ENCODE measurements at regions not wholly inside any gene's neighbourhood (a gene's known extent, or its start where the extent isn't known, plus 50 kb on each side); places are given as distances from the start of the nearest gene placed in this dataset.

GRCh38 chr2:3138621-3139020 is 239.0 kb downstream of the EIPR1 start:
- Histone ChIP-seq H3K27me3 (no peaks in the 10 kb centered on the region), H3K4me1 (no peaks in the 10 kb centered on the region)
- TF ChIP-seq, protein P1, sequence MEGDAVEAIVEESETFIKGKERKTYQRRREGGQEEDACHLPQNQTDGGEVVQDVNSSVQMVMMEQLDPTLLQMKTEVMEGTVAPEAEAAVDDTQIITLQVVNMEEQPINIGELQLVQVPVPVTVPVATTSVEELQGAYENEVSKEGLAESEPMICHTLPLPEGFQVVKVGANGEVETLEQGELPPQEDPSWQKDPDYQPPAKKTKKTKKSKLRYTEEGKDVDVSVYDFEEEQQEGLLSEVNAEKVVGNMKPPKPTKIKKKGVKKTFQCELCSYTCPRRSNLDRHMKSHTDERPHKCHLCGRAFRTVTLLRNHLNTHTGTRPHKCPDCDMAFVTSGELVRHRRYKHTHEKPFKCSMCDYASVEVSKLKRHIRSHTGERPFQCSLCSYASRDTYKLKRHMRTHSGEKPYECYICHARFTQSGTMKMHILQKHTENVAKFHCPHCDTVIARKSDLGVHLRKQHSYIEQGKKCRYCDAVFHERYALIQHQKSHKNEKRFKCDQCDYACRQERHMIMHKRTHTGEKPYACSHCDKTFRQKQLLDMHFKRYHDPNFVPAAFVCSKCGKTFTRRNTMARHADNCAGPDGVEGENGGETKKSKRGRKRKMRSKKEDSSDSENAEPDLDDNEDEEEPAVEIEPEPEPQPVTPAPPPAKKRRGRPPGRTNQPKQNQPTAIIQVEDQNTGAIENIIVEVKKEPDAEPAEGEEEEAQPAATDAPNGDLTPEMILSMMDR (IDR thresholded peaks at IDR 0.05; ENCODE audit: low read depth, low read length) = no peak

DNA sequence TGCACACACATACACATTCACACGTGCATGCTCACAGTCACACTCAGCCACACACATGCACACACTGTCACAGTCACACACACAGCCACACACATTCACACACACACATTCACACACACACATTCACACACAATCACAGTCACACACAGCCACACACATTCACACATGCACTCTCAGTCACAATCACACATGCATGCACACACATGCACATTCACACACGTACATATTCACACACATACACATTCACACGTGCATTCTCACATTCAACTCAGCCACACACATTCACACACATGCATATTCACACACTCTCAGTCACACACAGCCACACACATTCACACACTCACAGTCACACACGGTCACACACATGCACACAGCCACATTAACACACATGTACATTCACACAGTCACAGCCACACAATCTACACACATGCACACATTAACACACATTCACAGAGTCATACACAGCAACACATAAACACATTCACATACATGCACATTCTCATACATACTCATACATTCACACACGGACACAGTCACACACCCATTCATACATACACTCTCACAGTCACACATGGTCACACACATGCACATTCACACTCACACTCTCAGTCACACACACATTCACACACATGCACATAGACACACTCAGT is 239.8 kb downstream of the EIPR1 start:
- Histone ChIP-seq H3K27me3 (no peaks in the 10 kb centered on the region), H3K4me1 (no peaks in the 10 kb centered on the region), H3K9me3 (peaks cover 3% of the 10 kb centered on the region; the same call in 1 of the 2 replicates), H3K4me3 (ENCODE audit: low read depth, low read length) (no peak overlapping the region), H3K36me3 (no peaks in the 10 kb centered on the region)
- no peak for DNase-seq
- TF ChIP-seq, protein P1 (IDR thresholded peaks at IDR 0.05; ENCODE audit: low read depth, low read length) = no peak

More at GRCh38 chr2:3138621-3139020, 239.0 kb downstream of the EIPR1 start:
- Histone ChIP-seq H3K4me3 (ENCODE audit: low read depth, low read length) (no peak overlapping the region), H3K9me3 (peaks cover 3% of the 10 kb centered on the region; the same call in 1 of the 2 replicates), H3K36me3 (no peaks in the 10 kb centered on the region)
- no peak for DNase-seq

DNA sequence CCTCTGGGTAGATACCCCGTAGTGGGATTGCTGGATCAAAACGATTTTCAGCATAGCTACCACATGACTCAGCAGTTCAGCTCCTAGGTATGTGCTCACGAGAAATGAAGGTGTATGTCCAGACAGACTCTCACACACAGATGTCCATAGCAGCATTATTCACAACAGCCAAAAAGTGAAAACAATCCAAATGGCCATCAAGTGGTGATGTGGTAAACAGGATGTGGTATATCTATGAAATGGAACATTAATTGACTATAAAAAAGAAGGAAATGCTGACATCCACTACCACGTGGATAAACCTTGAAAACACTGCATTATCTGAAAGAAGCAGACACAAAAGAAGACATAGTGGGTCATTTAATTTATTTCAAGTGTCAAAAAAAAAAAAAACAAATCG is 241.9 kb downstream of the EIPR1 start:
- Histone ChIP-seq H3K4me1 (peaks cover 4% of the 10 kb centered on the region; the same call in 1 of the 2 replicates), H3K9me3 (no peaks in the 10 kb centered on the region; the same call in 1 of the 2 replicates), H3K4me3 (ENCODE audit: low read depth, low read length) (no peak overlapping the region), H3K27me3 (no peaks in the 10 kb centered on the region), H3K36me3 (no peaks in the 10 kb centered on the region)
- no peak for DNase-seq
- TF ChIP-seq, protein P1 (IDR thresholded peaks at IDR 0.05; ENCODE audit: low read depth, low read length) = no peak

DNA sequence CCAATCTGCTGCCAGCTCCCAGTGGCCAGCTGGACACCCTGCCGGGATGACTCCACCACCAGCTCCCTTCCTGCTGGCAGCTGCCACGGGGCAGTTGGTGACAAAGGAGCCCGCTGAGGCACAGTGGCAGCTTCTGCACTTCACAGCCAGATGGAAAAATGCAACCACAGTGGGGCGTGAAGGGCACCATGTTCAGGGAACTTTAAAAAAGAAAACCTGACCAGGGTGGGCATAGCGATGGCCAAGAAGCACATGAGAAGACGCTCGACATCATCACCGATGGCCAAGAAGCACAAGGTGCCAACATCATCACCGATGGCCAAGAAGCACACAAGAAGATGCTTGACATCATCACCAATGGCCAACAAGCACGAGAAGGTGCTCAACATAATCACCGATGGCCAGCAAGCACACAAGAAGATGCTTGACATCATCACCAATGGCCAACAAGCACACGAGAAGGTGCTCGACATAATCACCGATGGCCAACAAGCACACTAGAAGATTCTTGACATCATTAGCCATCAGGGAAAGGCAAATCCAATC is 243.5 kb downstream of the EIPR1 start:
- Histone ChIP-seq H3K4me3 (ENCODE audit: low read depth, low read length) (no peak overlapping the region), H3K36me3 (no peaks in the 10 kb centered on the region), H3K9me3 (no peaks in the 10 kb centered on the region; the same call in 1 of the 2 replicates), H3K27me3 (no peaks in the 10 kb centered on the region), H3K4me1 (peaks cover 4% of the 10 kb centered on the region; the same call in 1 of the 2 replicates)
- TF ChIP-seq, protein P1 (IDR thresholded peaks at IDR 0.05; ENCODE audit: low read depth, low read length) = no peak
- no peak for DNase-seq

GRCh38 chr2:3132966-3133365 is 244.7 kb downstream of the EIPR1 start:
- Histone ChIP-seq H3K27me3 (no peaks in the 10 kb centered on the region), H3K36me3 (no peaks in the 10 kb centered on the region), H3K4me1 (peaks cover 14% of the 10 kb centered on the region), H3K4me3 (ENCODE audit: low read depth, low read length) (no peak overlapping the region), H3K9me3 (no peaks in the 10 kb centered on the region; the same call in 1 of the 2 replicates)
- TF ChIP-seq, protein P1 (IDR thresholded peaks at IDR 0.05; ENCODE audit: low read depth, low read length) = no peak
- DNase-seq = no peak

DNA sequence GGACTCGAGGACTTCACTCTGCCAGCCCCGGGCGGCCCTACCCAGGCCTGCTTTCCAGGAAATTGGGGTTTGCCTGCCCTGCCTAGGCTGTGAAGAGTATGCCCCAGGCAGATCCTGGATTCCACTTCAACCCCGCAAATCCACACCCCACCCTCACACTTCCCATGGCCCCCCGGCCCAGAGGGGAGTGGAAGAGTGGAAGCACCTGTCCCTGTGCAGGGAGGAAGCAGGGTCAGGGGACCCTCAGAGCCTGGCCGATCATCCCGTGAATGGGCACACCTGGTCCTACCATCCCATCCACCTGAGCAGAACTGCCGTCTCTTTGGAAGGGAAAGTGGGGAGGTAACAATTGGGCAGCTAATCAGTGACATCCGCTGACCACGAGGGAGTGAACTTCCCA is 245.2 kb downstream of the EIPR1 start:
- DNase-seq = no peak
- Histone ChIP-seq H3K4me3 (ENCODE audit: low read depth, low read length) (no peak overlapping the region), H3K36me3 (no peaks in the 10 kb centered on the region), H3K4me1 (peaks cover 16% of the 10 kb centered on the region), H3K27me3 (no peaks in the 10 kb centered on the region), H3K9me3 (no peaks in the 10 kb centered on the region; the same call in 1 of the 2 replicates)
- TF ChIP-seq, protein P1 (IDR thresholded peaks at IDR 0.05; ENCODE audit: low read depth, low read length) = no peak

Measured in BE2C (cell line).